WTC11 (cell line): ENCODE measurements at regions not wholly inside any gene's neighbourhood (a gene's known extent, or its start where the extent isn't known, plus 50 kb on each side); places are given as distances from the start of the nearest gene placed in this dataset.

ENCODE experiments used
- ATF2 ChIP-seq: sonication (generic); formaldehyde crosslinking; IDR thresholded peaks from 2 replicates; pipeline ENCODE4 v1.8.1; 2022; ENCODE audit warnings: low read depth, missing genetic modification reagents, borderline replicate concordance
- ATF3 ChIP-seq: sonication (generic); formaldehyde crosslinking; conservative IDR thresholded peaks from 2 replicates; pipeline ENCODE4 v1.8.1; 2022; ENCODE audit warnings: mild to moderate bottlenecking, missing genetic modification reagents
- CREB1 ChIP-seq: sonication (generic); formaldehyde crosslinking; IDR thresholded peaks from 2 replicates; pipeline ENCODE4 v1.8.0; 2023; ENCODE audit warnings: mild to moderate bottlenecking, missing genetic modification reagents
- CTCF ChIP-seq: fragments of 200-600 bp; IDR thresholded peaks from 2 replicates; pipeline ENCODE4 v1.8.0; 2022; ENCODE audit warnings: antibody characterized with exemption
- ELF4 ChIP-seq: sonication (generic); formaldehyde crosslinking; IDR thresholded peaks from 2 replicates; pipeline ENCODE4 v1.8.1; 2022; ENCODE audit warnings: low read depth, mild to moderate bottlenecking, moderate library complexity, missing genetic modification reagents
- FOXP1 ChIP-seq: sonication (generic); formaldehyde crosslinking; IDR thresholded peaks from 2 replicates; pipeline ENCODE4 v1.8.0; 2022; ENCODE audit warnings: missing genetic modification reagents, mild to moderate bottlenecking, moderate library complexity, borderline replicate concordance
- JUN ChIP-seq: sonication (generic); formaldehyde crosslinking; IDR thresholded peaks from 2 replicates; pipeline ENCODE4 v1.8.0; 2023; ENCODE audit warnings: mild to moderate bottlenecking, missing genetic modification reagents
- RELA ChIP-seq: sonication (generic); formaldehyde crosslinking; IDR thresholded peaks from 2 replicates; pipeline ENCODE4 v1.8.1; 2022; ENCODE audit warnings: missing genetic modification reagents, mild to moderate bottlenecking, borderline replicate concordance
- ZNF121 ChIP-seq: sonication (generic); formaldehyde crosslinking; IDR thresholded peaks from 2 replicates; pipeline ENCODE4 v1.8.0; 2023; ENCODE audit warnings: missing genetic modification reagents

- TF ChIP-seq ZNF121 (CRISPR knock-in tag), result no peak
- TF ChIP-seq CTCF, result no peak
- TF ChIP-seq ELF4 (CRISPR knock-in tag), result no peak
- no peak for TF ChIP-seq FOXP1 (CRISPR knock-in tag)
- TF ChIP-seq RELA, result no peak
- TF ChIP-seq JUN (CRISPR knock-in tag), result no peak
- no peak for TF ChIP-seq ATF2 (CRISPR knock-in tag)
- no peak for TF ChIP-seq ATF3 (CRISPR knock-in tag)
- no peak for TF ChIP-seq CREB1 (CRISPR knock-in tag)
Observed at GRCh38 chr7:135828604-135829003, 80.0 kb upstream of the FAM180A start.
